ENCODE measurements at regions not wholly inside any gene's neighbourhood (a gene's known extent, or its start where the extent isn't known, plus 50 kb on each side); places are given as distances from the start of the nearest gene placed in this dataset.

- no peak for DNase-seq
Observed at GRCh38 chr13:39942552-39943273, 287.3 kb downstream of the COG6 start.

GRCh38 chr13:39943711-39944110 is 288.2 kb downstream of the COG6 start:
- no peak for DNase-seq

DNA sequence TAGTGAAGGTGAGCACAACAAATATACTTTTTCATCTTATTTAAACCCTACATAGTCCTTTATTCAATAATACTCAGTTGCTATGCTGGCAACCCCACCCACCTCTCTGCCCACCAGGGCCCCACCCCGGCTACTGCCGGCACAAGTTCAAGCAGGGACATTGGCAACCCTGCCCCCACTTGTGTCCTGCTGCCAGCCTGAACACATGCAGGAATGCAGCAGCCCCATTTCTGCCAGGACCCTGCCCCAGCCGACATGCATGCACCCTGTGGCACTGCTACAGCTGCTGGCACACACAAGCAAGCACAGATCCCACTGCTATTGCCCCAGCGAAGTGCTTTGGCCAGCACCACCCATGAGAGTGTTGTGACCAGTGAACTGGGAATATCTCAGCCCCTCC is 289.8 kb downstream of the COG6 start:
- DNase-seq: no peak

GRCh38 chr13:39946769-39947168 is 291.3 kb downstream of the COG6 start:
- DNase-seq: no peak

DNA sequence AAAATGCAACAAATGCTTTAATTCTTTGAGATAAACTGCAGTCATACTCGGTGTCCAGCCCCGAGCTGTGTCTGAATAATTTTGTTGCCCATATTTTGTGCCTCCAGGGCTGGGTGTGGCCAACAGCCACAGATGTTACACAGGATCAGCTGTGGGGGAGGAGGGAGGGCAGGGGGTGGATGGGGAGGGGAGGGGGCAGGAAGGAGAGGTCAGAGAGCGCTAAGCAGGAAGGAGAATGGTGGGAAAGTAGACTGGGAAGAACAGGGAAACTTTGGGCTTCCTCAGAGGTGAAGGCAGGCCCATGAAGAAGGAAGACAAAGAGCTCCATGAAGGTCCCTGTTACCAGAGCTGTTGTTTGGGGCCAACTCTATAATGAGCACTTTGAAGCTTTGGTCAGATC is 295.8 kb downstream of the COG6 start:
- no peak for DNase-seq

DNA sequence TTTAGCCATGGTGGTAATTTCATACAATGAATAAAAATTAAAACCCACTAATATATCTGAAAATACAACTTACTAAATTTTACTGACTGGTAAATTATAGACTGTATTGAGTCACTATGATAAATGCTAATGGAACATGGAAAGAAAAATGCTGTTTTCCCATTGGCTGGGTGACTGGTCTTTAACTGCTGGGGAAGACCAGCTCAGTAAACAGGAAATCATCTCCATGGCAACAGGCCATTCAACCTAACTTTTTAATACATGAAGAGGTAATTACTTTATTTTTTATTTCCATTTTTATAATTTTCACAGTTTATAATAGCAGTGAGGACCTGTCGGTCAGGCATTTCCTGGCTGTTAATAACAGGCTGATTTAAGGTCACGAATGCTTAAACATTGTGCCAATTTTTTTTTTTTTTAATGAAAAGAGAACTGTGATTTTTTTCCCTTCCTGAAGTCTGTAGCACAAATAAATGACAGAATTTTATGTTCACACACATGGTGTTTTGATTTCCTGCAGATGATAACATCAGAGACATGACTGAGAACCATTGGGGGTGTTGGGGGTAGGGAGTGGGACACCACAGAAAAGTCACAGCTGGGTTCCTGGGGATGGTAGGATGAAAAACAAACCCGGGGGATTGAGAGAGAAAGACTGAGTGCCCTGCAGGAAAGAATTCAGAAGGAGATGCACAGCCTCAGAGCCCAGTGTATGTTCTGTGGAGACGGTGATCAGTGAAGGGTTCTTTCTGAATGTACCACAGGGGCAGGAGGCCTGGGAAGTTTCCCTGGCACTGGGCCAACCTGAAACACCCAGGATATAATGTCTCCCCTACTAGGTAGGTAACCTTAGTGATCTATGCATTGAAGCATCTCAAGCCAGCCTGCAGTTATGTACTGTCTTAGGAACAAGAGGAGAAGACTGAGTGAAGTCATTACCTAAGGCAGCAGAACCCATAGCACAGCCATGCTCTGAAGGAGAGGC is 297.1 kb downstream of the COG6 start:
- DNase-seq: no peak

- no peak for DNase-seq
Observed at GRCh38 chr13:39954476-39954875, 299.0 kb downstream of the COG6 start.

DNA sequence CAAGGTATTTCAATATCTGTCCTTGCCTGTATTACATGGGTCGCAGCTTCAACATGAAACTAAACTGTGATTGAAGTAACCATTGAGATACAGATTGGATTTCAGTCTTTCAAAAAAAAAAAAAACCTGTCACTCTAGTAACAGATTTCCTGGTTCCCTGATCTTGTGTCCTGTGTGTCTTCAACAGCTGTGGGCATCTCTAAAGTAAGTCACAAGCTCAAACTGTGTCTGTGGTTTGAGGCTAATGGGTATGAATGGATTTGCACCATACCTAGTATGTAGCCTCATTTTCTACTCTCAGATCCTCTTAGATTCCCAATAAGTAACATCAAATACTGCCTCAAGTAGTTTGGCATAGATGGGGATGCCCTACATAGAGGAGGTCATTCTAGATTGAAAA is 300.1 kb downstream of the COG6 start:
- no peak for DNase-seq

- no peak for DNase-seq
Observed at GRCh38 chr13:39956036-39956435, 300.6 kb downstream of the COG6 start.

DNA sequence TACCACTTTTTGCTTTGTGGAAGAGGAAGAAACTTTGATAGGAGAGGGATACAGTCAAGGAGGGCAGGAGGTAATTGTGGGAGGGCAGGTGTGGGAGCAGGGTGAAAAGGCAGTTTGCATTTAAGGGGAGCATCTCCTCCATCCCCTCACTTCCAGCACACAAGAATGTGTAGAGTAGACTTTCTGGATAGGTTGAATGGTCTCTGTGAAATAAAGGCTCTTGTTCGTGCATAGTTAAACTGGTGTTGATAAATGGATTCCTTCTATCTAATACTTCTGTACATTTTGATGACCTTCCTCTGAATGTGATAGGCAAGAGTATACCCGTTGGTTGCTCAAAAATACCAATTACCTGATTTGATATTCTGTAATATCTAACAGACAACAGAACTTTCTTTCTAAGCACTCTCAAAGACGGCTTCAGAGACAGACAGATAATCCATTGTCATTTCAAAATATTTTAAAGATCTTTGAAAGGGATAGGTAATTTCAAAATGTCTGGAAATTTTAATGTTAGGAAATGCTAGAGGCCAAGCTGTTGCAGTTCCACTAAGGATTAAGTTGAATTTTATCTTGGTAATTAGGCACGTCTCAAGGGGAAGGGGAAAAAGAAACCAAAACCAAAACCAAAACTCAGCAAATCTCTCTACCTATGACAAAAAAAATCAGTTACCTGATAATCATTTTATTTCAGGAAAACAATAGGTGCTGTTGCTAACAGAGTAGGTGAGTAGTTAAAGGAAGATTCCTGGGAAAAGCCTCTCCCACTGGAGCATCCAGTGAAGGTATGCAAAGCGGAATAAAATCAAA is 302.6 kb downstream of the COG6 start:
- peak; percentile 8 for DNase-seq

- no peak for DNase-seq
Observed at GRCh38 chr13:39959497-39960144, 304.2 kb downstream of the COG6 start.

DNA sequence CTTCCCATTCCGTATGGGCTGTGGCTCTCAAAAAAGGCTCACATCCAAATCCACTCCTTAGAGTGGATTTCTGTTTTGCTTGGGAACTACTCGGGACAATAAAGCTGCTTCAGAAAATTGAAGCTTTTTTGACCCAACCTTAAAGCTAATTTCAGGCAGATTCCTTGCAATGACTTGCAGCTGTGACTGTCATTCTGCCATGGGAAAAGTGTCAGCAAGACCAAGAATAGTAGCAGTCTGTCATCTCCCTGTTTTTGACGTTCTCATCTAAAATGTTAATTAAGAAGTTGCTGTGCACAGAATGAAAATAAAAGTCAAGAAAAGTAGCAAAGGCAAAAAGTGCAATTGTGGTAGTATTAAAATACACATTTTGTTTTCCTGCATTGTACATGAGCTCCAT is 304.7 kb downstream of the COG6 start:
- no peak for DNase-seq

DNA sequence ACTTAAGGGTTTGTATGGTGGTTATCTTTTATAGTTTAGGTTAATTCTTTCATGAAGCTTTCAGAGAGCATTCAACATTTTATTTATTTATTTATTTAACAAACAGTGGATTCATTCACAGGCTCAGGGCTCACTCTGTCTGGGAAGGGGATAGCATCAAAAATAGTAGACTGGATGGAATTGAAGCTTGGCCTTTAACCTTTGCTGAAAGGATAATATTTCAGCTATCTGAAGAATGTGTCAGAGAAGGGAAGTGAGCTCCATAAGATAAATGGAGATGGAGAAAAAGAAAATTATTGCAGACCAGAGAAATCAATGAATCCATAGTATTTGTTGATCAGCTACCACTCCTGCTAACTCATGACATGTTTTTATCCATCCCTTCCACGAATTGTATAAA is 305.6 kb downstream of the COG6 start:
- DNase-seq: no peak

- DNase-seq: no peak
Observed at GRCh38 chr13:39963612-39964011, 308.1 kb downstream of the COG6 start.

GRCh38 chr13:39965309-39965708 is 309.8 kb downstream of the COG6 start:
- DNase-seq: peak; percentile 86

DNA sequence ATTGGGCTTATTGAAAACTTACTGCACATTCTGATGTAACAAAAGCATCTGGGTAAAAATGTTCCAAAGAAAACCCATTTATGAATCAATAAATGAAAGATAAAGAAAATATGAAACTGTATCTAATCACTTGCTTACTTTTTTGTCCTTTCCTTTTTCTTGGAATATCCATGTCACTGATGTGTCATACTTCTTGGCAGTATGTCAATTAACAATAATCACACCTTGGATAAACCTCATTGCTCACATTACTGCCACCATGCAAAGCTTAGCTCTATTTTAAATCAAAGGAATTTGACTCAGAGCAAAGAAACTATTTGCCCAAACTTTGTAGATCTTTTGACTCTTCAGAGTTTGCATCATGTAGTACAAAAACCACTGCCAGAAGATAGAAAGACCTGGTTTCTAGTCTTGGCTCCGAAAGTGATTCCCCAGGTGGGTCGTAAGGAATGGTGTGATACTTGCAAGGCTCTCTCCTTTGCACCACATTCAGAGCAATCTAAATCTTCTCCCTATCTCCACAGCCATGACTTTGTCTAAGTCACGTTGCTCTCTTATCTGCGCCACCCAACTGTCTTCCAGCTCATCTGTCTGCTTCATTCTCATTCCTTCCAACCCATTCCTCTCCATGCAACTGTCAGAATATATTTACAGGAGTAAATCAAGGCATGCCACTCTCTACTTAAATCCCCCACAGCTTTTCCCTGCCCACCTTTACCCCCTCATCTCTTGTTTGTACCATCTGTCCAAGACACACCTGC is 311.9 kb downstream of the COG6 start:
- DNase-seq: no peak

- no peak for DNase-seq
Observed at GRCh38 chr13:39968646-39969475, 313.4 kb downstream of the COG6 start.

- DNase-seq: peak; percentile 17
Observed at GRCh38 chr13:39970177-39970846, 314.9 kb downstream of the COG6 start.

DNA sequence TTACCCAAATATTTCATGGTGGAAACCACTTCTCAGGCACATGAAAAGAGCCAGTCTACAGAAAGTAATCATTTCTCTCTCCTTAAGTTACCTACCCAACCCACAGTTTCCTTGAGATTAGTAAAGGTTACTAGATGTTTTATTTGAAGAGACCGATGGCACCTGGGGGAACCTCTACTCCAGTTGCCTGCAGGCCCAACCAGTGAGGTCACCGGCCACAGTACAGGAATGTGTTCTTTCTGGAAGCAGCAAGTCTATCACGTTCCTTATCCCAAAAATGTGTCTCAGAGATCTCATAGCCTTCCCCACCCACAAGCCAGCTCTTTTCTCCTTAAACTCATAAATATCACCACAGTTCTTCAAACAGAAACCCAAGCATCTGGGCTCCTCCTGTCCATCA is 316.1 kb downstream of the COG6 start:
- DNase-seq: no peak

- no peak for DNase-seq
Observed at GRCh38 chr13:39976481-39976880, 321.0 kb downstream of the COG6 start.

Data from DMS79 treated with DMSO at 0.1 percent for 48 hours (cell line).